Fibroblast of peridontal ligament (primary cell): ENCODE measurements at regions not wholly inside any gene's neighbourhood (a gene's known extent, or its start where the extent isn't known, plus 50 kb on each side); places are given as distances from the start of the nearest gene placed in this dataset.
A peak's percentile ranks its signal among the peaks of the same experiment; 100 is the strongest.

Experiments
- DNase-seq: peaks from one replicate; pipeline ENCODE4 v3.0.0-alpha.2; 2010; ENCODE audit errors: extremely low read depth

- DNase-seq = no peak
Observed at GRCh38 chr6:168134560-168135201, 55.7 kb upstream of the FRMD1 start.

- DNase-seq = no peak
Observed at GRCh38 chr6:168133687-168134559, 54.9 kb upstream of the FRMD1 start.

DNA sequence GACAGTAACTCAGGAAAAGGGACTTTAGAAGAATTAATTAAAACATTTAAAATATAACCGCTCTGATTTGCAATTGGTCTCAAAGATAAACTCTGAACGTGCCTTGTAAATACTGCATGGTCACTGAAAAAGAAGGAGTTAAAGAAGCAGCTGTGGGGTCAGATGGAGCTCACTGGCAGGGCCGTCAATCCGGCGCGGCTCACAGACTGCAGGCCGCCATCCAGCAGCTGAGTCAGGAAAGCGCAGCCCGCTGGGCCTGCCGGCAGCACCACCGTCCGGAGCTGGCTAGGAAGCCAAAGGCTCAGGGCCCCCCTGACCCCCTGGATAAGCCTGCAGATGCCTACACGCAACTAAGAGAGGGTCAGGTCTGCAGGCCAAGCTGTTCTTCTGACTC, 54.2 kb upstream of the FRMD1 start:
- no peak for DNase-seq

- peak; percentile 56 for DNase-seq
Observed at GRCh38 chr6:168132531-168133167, 53.6 kb upstream of the FRMD1 start.

DNA sequence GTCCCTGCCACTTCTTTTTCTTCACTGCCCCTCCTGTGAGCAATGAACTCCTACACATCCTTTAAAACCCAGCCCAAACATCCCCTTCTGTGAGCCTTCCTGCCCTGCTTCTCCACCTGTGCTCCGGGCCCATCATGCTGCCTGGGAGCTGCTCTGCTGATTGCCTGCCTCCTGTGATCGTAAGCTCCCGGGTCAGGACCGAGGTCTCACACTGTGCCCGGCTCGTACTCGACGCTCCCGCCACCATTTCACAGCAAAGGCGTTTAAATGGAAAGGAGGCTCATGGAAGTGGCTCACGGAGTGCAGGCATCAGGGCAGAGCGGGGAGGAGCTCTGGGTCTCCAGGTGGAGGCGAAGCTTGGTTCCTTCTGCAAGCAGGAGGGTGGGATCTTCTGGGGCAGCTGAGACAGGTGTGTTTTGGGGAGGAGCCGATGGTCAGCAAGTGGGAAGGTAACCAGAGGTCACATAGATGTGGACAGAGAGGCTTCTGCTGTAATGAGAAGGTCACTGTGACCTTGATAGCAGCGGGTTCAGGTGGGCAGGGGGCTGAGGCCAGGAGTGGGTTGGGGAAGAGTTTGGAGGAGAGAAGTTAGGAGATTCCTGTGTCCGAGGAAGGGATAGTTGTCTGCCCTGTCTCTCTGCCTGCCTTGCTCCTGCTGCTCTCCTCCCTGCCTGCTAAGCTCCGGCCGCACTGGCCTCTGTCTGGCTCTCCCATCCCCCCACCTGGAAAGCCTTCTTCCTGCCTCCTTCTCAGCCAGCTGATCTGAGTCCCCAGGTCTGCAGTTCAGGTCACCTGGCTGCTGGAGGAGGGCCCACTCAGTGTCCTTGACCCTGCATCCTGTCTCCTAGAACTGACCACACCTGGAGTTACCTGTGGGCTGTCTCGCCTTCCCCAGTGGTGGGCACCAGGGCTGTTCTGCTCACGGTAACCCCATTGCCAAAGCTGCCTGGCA, 52.7 kb upstream of the FRMD1 start:
- no peak for DNase-seq

DNA sequence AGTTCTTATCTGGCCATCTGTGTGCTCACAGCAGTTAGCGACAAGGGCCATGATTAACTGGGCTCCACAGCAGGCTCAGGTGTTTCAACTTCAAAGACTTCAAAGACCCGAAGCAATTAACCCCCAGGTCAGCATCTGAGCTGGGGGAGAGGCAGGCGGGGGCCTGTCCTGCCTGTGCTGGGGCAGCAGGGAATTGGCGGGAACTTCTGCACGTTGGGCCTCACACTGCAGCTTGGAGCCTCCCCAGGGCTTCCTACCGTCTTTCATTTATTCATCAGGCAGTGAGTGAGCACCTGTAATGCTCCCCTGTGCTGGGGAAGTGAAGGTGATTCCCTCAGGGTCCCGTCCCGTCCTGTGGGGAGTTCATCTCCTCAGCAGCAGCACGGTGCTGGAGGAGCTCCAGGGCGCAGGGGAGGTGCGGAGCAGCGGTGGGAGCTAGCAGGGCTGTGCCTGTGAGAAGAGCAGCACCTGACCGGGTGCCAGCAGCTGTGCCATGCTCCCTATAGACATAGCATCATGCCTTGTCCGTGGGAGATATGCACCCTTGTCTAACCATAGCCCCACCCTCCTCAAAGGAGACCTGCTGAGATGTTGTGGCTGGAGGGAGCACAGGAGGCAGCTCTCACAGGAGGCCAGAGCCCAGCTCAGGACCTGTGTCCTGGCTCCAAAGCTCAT, 51.8 kb upstream of the FRMD1 start:
- no peak for DNase-seq

DNA sequence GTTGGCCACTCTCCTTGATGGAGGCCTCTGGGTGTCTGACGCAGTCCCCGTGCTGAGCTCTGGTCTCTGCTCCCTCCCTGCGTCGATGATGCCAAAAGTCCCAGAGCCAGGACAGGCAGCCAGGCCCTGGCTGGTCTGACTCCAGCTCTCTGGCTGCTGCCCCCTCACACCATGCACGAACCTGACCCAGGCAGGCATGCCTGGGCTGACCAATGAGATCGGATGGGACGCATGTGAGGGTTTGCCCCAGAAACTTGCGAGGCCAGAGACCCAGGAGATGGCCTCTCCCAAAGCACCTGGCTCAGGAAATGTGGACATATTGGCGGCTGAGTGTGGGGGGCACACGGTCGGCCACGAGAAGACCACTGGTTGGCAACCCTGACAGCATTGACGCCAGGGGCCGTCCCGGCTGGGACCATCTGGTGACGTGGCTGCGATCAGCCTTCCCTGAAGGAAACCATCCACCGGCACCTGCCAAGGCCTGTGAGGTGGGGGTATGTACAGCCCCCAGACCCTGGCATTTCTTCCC, 51.2 kb upstream of the FRMD1 start:
- no peak for DNase-seq

DNA sequence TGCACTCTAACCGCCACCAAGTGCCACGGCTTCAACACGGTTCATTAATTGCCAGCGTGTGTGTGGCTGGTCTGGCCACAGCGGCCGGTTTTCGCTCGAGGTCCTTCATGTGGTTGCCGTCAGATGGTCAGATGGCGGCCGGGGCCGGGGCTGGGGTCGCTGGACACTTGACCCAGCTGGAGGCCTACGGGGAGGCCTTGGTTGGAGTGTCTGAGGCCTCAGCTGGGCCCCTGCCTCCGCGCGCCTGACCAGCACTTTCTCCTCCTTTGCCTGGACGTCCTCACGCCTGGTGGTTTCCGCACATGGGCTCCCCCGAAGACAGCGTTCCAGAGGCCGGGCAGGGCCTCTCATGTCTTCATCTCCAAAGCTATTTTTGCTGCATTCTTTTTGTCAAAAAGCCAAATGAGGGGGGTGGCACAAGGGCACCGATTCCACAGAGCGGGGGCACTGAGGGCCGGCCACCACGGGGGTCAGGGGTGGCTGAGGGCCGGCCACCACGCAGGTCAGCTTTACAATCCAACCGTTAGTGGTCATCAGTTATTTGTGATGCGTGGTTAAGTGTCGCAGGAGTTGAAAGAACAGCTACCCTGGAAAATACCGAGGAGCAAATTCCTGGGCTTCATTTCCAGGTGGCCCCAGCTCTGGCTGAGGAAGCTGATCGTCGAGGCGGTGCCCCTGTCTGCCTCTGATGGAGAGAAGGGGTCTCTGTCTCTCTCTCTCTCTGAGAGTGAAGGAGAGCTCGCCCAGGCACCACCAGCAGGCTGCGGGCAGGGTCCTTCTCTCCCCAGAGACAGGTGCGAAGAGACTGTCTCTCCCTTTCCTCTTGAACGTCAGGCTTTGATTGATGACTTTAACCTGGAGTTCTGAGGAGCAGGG, 50.5 kb upstream of the FRMD1 start:
- no peak for DNase-seq

DNA sequence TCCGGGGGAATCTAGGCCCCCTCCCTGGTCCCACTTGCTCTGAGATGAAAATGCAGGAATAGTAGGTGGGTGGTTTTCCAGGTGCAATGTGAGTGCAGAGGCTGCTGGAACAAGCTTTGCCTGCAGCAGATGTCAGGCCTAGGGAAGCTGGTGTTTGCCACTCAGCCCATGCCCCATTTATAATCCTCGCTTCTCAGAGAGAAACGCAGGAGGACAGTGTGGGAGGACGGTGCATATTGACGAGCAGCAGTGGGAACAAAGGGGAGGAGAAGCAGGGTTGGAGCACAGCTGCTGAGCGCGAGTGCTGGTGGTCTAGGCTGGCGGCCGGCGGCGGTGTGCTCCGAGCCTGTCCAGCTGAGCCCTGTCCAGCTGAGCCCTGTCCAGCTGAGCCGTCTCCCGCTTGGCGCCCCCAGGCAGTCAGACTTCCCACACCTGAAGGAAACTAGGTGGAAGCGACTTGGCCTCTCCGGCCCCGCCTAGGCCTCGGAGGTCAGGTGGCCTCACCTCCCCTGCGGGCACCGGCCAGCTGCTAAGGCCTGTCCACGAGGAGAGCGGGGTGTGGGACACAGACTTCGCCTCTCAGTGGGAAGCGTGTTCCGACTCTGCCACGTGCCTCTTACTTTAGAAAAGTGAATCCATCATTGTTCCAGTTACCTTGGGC, 49.7 kb upstream of the FRMD1 start:
- no peak for DNase-seq
